CD4-positive, alpha-beta T cell (primary cell): ENCODE measurements at regions not wholly inside any gene's neighbourhood (a gene's known extent, or its start where the extent isn't known, plus 50 kb on each side); places are given as distances from the start of the nearest gene placed in this dataset.

ENCODE experiments used
- ATAC-seq: fragments of 200-7000 bp; cut with Tn5 transposase; one replicate; pipeline ENCODE4 v1.10.0; 2022; ENCODE audit warnings: mild to moderate bottlenecking; ENCODE audit not compliant: poor library complexity
- CTCF ChIA-PET: fragments of 350-600 bp; sonication (Branson Sonifier 250); formaldehyde crosslinking; loops from one replicate; lab custom pipeline; 2021; ENCODE audit warnings: antibody characterized with exemption, inconsistent platforms; lab: Charles Lee
- POLR2A ChIA-PET: fragments of 350-600 bp; sonication (Branson Sonifier 250); formaldehyde crosslinking; loops from one replicate; lab custom pipeline; 2021; ENCODE audit warnings: antibody characterized with exemption, inconsistent platforms; lab: Charles Lee
- DNase-seq, 14 experiments: peaks; one replicate each; pipeline ENCODE4 v3.0.0-alpha.2; 2013 to 2020; ENCODE audit warnings: mixed read lengths in 2 of 14
- H3K27ac ChIP-seq, 2 donors: one replicate each; pipeline versions ENCODE4 v1.5.1 to v1.7.0; 2013; ENCODE audit warnings: low read length in 2 of 2, low read depth in 1 of 2, mild to moderate bottlenecking in 1 of 2
- H3K27me3 ChIP-seq, 2 experiments: 1 replicate in 1 of 2; 2 replicates in 1 of 2; pipeline versions ENCODE4 v1.6.1 to v1.7.0; 2013; ENCODE audit warnings: low read length in 2 of 2, control low read depth in 1 of 2, mild to moderate bottlenecking in 1 of 2, moderate library complexity in 1 of 2; ENCODE audit not compliant: insufficient read depth in 2 of 2, control insufficient read depth in 1 of 2
- H3K36me3 ChIP-seq: one replicate; pipeline ENCODE4 v1.6.1; 2013; ENCODE audit warnings: low read length, control low read depth; ENCODE audit not compliant: insufficient read depth
- H3K4me1 ChIP-seq: one replicate; pipeline ENCODE4 v1.6.1; 2013; ENCODE audit warnings: low read length, control low read depth; ENCODE audit not compliant: insufficient read depth
- H3K4me3 ChIP-seq: one replicate; pipeline ENCODE4 v1.5.1; 2013; ENCODE audit warnings: mild to moderate bottlenecking, low read length, moderate library complexity
- H3K9me3 ChIP-seq, 2 experiments: 1 replicate in 1 of 2; 2 replicates in 1 of 2; pipeline versions ENCODE4 v1.6.1 to v1.7.0; 2013; ENCODE audit warnings: low read length in 2 of 2, mild to moderate bottlenecking in 2 of 2, control low read depth in 1 of 2, moderate library complexity in 1 of 2; ENCODE audit not compliant: control insufficient read depth in 1 of 2, insufficient read depth in 1 of 2
- H3K27ac Mint-ChIP-seq: one replicate; pipeline ENCODE4 v1.8.0; 2020; ENCODE audit warnings: mixed read lengths
- H3K27me3 Mint-ChIP-seq: one replicate; pipeline ENCODE4 v1.8.0; 2021; ENCODE audit warnings: mixed read lengths
- H3K36me3 Mint-ChIP-seq: one replicate; pipeline ENCODE4 v1.8.0; 2021; ENCODE audit warnings: low read depth, mixed read lengths
- H3K4me1 Mint-ChIP-seq: one replicate; pipeline ENCODE4 v1.8.0; 2021; ENCODE audit warnings: low read depth, mixed read lengths
- H3K4me3 Mint-ChIP-seq: one replicate; pipeline ENCODE4 v1.8.0; 2020; ENCODE audit warnings: mild to moderate bottlenecking, mixed read lengths
- H3K9me3 Mint-ChIP-seq: one replicate; pipeline ENCODE4 v1.8.0; 2020; ENCODE audit warnings: mixed read lengths
- CTCF ChIP-seq: fragments of 200-600 bp; IDR thresholded peaks from one replicate; pipeline ENCODE4 v1.8.0; 2022; ENCODE audit warnings: antibody characterized with exemption, mild to moderate bottlenecking
- intact Hi-C, 2 experiments: fragments of 100-400 bp; cut with DNase I in 1 of 2; cut with micrococcal nuclease in 1 of 2; formaldehyde crosslinking; loops; one replicate each; pipeline versions ENCODE4 v1.15.1 to v1.9.0; 2023 to 2025; cut with DNase I, micrococcal nuclease

GRCh38 chr7:84684836-84685480, 490.4 kb upstream of the SEMA3A start:
- intact Hi-C loops, result no loop called here
- DNase-seq, result no peak
- H3K36me3 Mint-ChIP-seq, result no peaks in the 10 kb centered on the region
- CTCF ChIA-PET, result no interaction called here
- POLR2A ChIA-PET, result no interaction called here
- Histone ChIP-seq H3K9me3 (no peaks in the 10 kb centered on the region), H3K27me3 (no peaks in the 10 kb centered on the region), H3K27ac (no peak overlapping the region), H3K4me3 (no peak overlapping the region), H3K4me1 (no peaks in the 10 kb centered on the region), H3K36me3 (no peaks in the 10 kb centered on the region)
- no peaks in the 10 kb centered on the region for H3K27me3 Mint-ChIP-seq
- H3K9me3 Mint-ChIP-seq, result no peaks in the 10 kb centered on the region
- H3K4me3 Mint-ChIP-seq, result no peak overlapping the region
- H3K4me1 Mint-ChIP-seq, result no peaks in the 10 kb centered on the region
- no peak for TF ChIP-seq CTCF
- ATAC-seq, result no peak
- H3K27ac Mint-ChIP-seq, result no peak overlapping the region

- H3K9me3 Mint-ChIP-seq, result no peaks in the 10 kb centered on the region
- H3K36me3 Mint-ChIP-seq, result no peaks in the 10 kb centered on the region
- H3K4me3 ChIP-seq, result no peak overlapping the region
- H3K4me3 Mint-ChIP-seq, result no peak overlapping the region
- no peaks in the 10 kb centered on the region for H3K27me3 Mint-ChIP-seq
- H3K4me1 Mint-ChIP-seq, result no peaks in the 10 kb centered on the region
- ATAC-seq (no peak), DNase-seq (no peak)
- intact Hi-C loops, result no loop called here
- no peaks in the 10 kb centered on the region for H3K27me3 ChIP-seq
- ChIA-PET POLR2A (no interaction called here), CTCF (no interaction called here)
- no peaks in the 10 kb centered on the region for H3K36me3 ChIP-seq
- no peak for TF ChIP-seq CTCF
- no peak overlapping the region for H3K27ac Mint-ChIP-seq
- H3K4me1 ChIP-seq, result no peaks in the 10 kb centered on the region
- peaks cover 0 to 5% of the 10 kb centered on the region in 2 experiments for H3K9me3 ChIP-seq
- no peak overlapping the region for H3K27ac ChIP-seq
Observed at GRCh38 chr7:84682543-84682942, 488.0 kb upstream of the SEMA3A start.

- ChIA-PET CTCF (no interaction called here), POLR2A (no interaction called here)
- no peak for DNase-seq
- Histone ChIP-seq H3K4me1 (no peaks in the 10 kb centered on the region), H3K4me3 (no peak overlapping the region), H3K9me3 (peaks cover 0 to 9% of the 10 kb centered on the region in 2 experiments), H3K27me3 (no peaks in the 10 kb centered on the region), H3K36me3 (no peaks in the 10 kb centered on the region), H3K27ac (no peak overlapping the region)
- Mint-ChIP-seq H3K4me3 (no peak overlapping the region), H3K9me3 (no peaks in the 10 kb centered on the region), H3K27me3 (no peaks in the 10 kb centered on the region), H3K27ac (no peak overlapping the region), H3K4me1 (no peaks in the 10 kb centered on the region), H3K36me3 (no peaks in the 10 kb centered on the region)
- TF ChIP-seq CTCF, result no peak
- ATAC-seq, result no peak
- intact Hi-C loops, result no loop called here
Observed at GRCh38 chr7:84678841-84679240, 484.3 kb upstream of the SEMA3A start.
